ENCODE measurements at regions not wholly inside any gene's neighbourhood (a gene's known extent, or its start where the extent isn't known, plus 50 kb on each side); places are given as distances from the start of the nearest gene placed in this dataset.

DNA sequence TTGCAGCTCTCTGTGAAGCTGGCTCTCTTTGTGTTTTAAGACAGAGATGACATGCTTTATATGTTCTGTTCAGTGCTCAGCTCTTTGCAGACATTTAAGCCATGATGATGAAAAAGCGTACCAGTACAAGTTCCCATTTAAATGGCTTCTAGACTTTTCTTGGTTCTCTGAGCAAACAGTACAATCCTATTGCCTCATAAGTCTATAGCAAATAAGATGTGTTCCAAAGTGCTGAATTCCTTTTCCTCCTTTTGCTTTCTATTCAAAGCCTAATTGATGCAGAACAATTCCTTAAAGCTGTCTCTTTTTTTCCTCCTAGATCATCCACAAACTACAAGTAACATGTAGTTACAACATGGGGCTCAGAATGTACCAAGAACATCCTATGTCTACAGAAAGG is 168.8 kb upstream of the SPATS2L start:
- H3F3A ChIP-seq (ENCODE audit: control insufficient read depth, insufficient read depth), result no peaks in the 10 kb centered on the region

DNA sequence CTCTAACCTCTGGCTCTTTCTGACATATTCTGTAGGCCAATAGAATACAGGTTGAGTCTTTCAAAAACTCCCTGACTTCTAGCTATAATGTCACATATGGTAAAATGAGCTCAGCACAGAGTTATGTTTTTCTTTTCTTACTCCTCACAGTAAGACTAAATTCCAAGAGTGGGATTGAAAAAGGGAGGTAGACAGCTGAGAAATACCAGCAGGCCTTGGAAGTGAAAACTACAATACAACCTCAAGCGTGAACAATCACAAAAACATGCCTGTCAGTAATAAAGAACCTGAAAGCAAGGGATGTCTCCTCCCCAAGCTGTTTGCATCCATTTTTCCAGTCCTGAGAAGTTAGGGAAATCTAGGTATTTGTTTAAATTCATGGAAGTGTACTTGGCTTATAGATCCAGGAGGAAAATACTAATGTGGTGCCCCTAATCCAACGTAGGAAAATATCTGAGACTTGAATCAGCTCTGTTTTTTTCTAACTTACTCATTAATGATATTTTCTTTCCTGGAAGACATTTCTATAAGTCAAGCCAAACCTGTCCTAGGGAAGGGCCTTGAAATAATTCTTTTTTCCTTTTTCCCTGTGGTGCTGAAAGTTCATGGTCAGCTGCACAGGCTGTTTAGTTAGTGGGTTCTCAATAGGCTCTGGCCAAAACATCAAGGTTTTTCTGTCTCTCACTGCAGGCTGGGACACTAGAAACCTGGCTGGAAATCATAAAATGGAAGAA is 167.9 kb upstream of the SPATS2L start:
- no peaks in the 10 kb centered on the region for H3K79me2 ChIP-seq (ENCODE audit: control insufficient read depth, low read length)
- no peaks in the 10 kb centered on the region for H3K4me1 ChIP-seq (ENCODE audit: control insufficient read depth, low read length)
- H3K36me3 ChIP-seq (ENCODE audit: control insufficient read depth, low read length), result no peaks in the 10 kb centered on the region
- H3K4me2 ChIP-seq (ENCODE audit: low read length), result no peak overlapping the region
- H3K27ac ChIP-seq (ENCODE audit: low read depth, low read length), result no peak overlapping the region
- TF ChIP-seq EZH2phosphoT487 (IDR thresholded peaks at IDR 0.05; ENCODE audit: borderline replicate concordance, low read length), result no peak
- TF ChIP-seq, protein P1, sequence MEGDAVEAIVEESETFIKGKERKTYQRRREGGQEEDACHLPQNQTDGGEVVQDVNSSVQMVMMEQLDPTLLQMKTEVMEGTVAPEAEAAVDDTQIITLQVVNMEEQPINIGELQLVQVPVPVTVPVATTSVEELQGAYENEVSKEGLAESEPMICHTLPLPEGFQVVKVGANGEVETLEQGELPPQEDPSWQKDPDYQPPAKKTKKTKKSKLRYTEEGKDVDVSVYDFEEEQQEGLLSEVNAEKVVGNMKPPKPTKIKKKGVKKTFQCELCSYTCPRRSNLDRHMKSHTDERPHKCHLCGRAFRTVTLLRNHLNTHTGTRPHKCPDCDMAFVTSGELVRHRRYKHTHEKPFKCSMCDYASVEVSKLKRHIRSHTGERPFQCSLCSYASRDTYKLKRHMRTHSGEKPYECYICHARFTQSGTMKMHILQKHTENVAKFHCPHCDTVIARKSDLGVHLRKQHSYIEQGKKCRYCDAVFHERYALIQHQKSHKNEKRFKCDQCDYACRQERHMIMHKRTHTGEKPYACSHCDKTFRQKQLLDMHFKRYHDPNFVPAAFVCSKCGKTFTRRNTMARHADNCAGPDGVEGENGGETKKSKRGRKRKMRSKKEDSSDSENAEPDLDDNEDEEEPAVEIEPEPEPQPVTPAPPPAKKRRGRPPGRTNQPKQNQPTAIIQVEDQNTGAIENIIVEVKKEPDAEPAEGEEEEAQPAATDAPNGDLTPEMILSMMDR (IDR thresholded peaks at IDR 0.05; ENCODE audit: low read depth, low read length, poor library complexity, severe bottlenecking), result no peak
- H4K20me1 ChIP-seq (ENCODE audit: control insufficient read depth, insufficient read depth, low read depth, low read length), result no peaks in the 10 kb centered on the region
- no peaks in the 10 kb centered on the region for H3K27me3 ChIP-seq (ENCODE audit: control insufficient read depth, low read length)
- H3F3A ChIP-seq (ENCODE audit: control insufficient read depth, insufficient read depth), result no peaks in the 10 kb centered on the region
- H3K4me3 ChIP-seq (ENCODE audit: low read length), result no peak overlapping the region
- no peaks in the 10 kb centered on the region for H3K9me2 ChIP-seq (replicated peaks; ENCODE audit: control insufficient read depth, low read length)
- H3K9me3 ChIP-seq (ENCODE audit: control insufficient read depth, insufficient read depth, low read length), result no peaks in the 10 kb centered on the region

More for the DNA sequence above, 168.8 kb upstream of the SPATS2L start:
- no peaks in the 10 kb centered on the region for H3K9me2 ChIP-seq (replicated peaks; ENCODE audit: control insufficient read depth, low read length)
- H3K4me2 ChIP-seq (ENCODE audit: low read length), result no peak overlapping the region
- H3K27me3 ChIP-seq (ENCODE audit: control insufficient read depth, low read length), result no peaks in the 10 kb centered on the region
- H3K9me3 ChIP-seq (ENCODE audit: control insufficient read depth, insufficient read depth, low read length), result no peaks in the 10 kb centered on the region
- H3K79me2 ChIP-seq (ENCODE audit: control insufficient read depth, low read length), result no peaks in the 10 kb centered on the region
- no peaks in the 10 kb centered on the region for H4K20me1 ChIP-seq (ENCODE audit: control insufficient read depth, insufficient read depth, low read depth, low read length)
- no peaks in the 10 kb centered on the region for H3K36me3 ChIP-seq (ENCODE audit: control insufficient read depth, low read length)
- H3K4me1 ChIP-seq (ENCODE audit: control insufficient read depth, low read length), result no peaks in the 10 kb centered on the region
- no peak overlapping the region for H3K4me3 ChIP-seq (ENCODE audit: low read length)
- H3K27ac ChIP-seq (ENCODE audit: low read depth, low read length), result no peak overlapping the region
- TF ChIP-seq, protein P1 (IDR thresholded peaks at IDR 0.05; ENCODE audit: low read depth, low read length, poor library complexity, severe bottlenecking), result no peak
- TF ChIP-seq EZH2phosphoT487 (IDR thresholded peaks at IDR 0.05; ENCODE audit: borderline replicate concordance, low read length), result no peak

DNA sequence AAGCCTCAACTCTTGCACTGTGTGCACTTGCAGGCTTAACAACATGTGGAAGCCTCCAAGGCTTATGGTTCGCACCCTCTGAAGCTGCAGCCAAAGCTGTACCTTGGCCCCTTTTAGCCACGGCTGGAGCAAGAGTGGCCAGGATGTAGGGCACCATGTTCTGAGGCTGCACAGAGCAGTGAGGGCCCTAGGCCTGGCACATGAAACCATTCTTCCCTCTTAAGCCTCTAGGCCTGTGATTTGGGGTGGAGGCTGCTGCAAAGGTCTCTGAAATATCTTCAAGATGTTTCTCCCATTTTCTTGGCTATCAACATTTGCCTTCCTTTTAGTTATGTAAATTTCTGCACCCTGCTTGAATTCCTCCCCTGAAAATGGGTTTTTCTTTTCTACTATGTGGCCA is 161.9 kb upstream of the SPATS2L start:
- no peak overlapping the region for H3K4me2 ChIP-seq (ENCODE audit: low read length)
- no peaks in the 10 kb centered on the region for H3K27me3 ChIP-seq (ENCODE audit: control insufficient read depth, low read length)
- no peak overlapping the region for H3K27ac ChIP-seq (ENCODE audit: low read depth, low read length)
- no peaks in the 10 kb centered on the region for H3K79me2 ChIP-seq (ENCODE audit: control insufficient read depth, low read length)
- H3K9me3 ChIP-seq (ENCODE audit: control insufficient read depth, insufficient read depth, low read length), result no peaks in the 10 kb centered on the region
- no peak overlapping the region for H3K4me3 ChIP-seq (ENCODE audit: low read length)
- no peaks in the 10 kb centered on the region for H3K4me1 ChIP-seq (ENCODE audit: control insufficient read depth, low read length)
- H3K9me2 ChIP-seq (replicated peaks; ENCODE audit: control insufficient read depth, low read length), result no peaks in the 10 kb centered on the region
- no peaks in the 10 kb centered on the region for H3K36me3 ChIP-seq (ENCODE audit: control insufficient read depth, low read length)
- no peaks in the 10 kb centered on the region for H3F3A ChIP-seq (ENCODE audit: control insufficient read depth, insufficient read depth)
- H4K20me1 ChIP-seq (ENCODE audit: control insufficient read depth, insufficient read depth, low read depth, low read length), result no peaks in the 10 kb centered on the region
- TF ChIP-seq, protein P1 (IDR thresholded peaks at IDR 0.05; ENCODE audit: low read depth, low read length, poor library complexity, severe bottlenecking), result no peak
- no peak for TF ChIP-seq EZH2phosphoT487 (IDR thresholded peaks at IDR 0.05; ENCODE audit: borderline replicate concordance, low read length)

Measured in DOHH2 (cell line).